ENCODE measurements at regions not wholly inside any gene's neighbourhood (a gene's known extent, or its start where the extent isn't known, plus 50 kb on each side); places are given as distances from the start of the nearest gene placed in this dataset.

DNA sequence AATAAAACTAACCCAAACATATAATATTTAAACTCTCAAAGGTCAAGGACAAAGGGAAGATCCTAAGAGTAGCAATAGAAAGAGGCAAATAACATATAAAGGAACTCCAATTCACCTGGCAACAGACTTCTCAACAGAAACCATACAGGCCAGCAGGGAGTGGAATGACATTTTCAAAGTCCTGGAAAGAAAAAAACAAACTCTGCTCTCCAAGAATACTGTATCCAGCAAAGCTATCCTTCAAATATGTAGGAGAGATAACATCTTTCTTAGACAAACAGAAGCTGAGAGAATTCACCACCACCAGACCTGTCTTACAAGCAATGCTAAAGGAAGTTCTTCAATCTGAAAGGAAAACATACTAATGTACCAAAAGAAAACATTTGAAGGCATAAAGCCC lies 51.5 kb upstream of the TMEM158 start:
- no peak overlapping the region for H3K4me3 ChIP-seq (ENCODE audit: low read depth, poor library complexity, severe bottlenecking)
- DNase-seq (ENCODE audit: low spot score in 2 of 2) = no peak
- intact Hi-C loops (cut with DNase I; ENCODE audit: low total_unique reads) = no loop called here
- TF ChIP-seq POLR2A (IDR thresholded peaks at IDR 0.05) = no peak
- TF ChIP-seq, protein P1, sequence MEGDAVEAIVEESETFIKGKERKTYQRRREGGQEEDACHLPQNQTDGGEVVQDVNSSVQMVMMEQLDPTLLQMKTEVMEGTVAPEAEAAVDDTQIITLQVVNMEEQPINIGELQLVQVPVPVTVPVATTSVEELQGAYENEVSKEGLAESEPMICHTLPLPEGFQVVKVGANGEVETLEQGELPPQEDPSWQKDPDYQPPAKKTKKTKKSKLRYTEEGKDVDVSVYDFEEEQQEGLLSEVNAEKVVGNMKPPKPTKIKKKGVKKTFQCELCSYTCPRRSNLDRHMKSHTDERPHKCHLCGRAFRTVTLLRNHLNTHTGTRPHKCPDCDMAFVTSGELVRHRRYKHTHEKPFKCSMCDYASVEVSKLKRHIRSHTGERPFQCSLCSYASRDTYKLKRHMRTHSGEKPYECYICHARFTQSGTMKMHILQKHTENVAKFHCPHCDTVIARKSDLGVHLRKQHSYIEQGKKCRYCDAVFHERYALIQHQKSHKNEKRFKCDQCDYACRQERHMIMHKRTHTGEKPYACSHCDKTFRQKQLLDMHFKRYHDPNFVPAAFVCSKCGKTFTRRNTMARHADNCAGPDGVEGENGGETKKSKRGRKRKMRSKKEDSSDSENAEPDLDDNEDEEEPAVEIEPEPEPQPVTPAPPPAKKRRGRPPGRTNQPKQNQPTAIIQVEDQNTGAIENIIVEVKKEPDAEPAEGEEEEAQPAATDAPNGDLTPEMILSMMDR (IDR thresholded peaks at IDR 0.05) = no peak

DNA sequence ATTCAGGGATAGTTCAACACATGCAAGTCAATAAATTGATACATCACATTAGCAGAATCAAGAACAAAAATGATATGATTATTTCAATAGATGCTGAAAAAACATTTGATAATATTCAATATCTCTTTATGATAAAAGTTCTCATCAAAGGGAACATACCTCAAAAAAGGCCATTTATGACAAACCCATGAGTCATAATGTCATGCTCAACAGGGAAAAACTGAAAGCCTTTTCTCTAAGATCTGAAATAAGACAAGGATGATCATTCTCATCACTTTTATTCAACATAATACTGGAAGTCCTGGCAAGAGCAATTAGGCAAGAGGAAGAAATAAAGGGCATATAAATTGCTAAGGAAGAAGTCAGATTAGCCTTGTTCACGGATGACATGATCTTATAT lies 54.1 kb upstream of the TMEM158 start:
- TF ChIP-seq, protein P1 (IDR thresholded peaks at IDR 0.05) = no peak
- TF ChIP-seq POLR2A (IDR thresholded peaks at IDR 0.05) = no peak
- intact Hi-C loops (cut with DNase I; ENCODE audit: low total_unique reads) = no loop called here
- no peak for DNase-seq (ENCODE audit: low spot score in 2 of 2)
- no peak overlapping the region for H3K4me3 ChIP-seq (ENCODE audit: low read depth, poor library complexity, severe bottlenecking)
- 73 to 76% methylated on average over 1 of the region's 1 CpG for WGBS, 2 donors

DNA sequence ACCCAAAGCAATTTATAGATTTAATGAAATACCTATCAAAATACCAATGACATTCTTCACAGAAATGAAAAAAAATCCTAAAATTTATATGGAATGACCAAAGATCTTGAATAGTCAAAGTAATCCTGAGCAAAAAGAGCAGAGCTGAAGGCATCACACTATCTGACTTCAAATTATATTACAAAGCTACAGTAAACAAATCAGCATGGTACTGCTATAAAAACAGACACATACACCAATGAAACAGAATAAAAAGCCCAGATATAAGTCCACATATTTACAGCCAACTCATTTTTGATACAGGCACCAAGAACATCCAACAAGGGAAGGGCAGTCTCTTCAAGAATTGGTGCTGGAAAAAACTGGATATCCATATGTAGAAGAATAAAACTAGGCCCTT lies 54.9 kb upstream of the TMEM158 start:
- no peak for DNase-seq (ENCODE audit: low spot score in 2 of 2)
- intact Hi-C loops (cut with DNase I; ENCODE audit: low total_unique reads) = no loop called here
- TF ChIP-seq, protein P1 (IDR thresholded peaks at IDR 0.05) = no peak
- no peak for TF ChIP-seq POLR2A (IDR thresholded peaks at IDR 0.05)
- H3K4me3 ChIP-seq (ENCODE audit: low read depth, poor library complexity, severe bottlenecking) = no peak overlapping the region

DNA sequence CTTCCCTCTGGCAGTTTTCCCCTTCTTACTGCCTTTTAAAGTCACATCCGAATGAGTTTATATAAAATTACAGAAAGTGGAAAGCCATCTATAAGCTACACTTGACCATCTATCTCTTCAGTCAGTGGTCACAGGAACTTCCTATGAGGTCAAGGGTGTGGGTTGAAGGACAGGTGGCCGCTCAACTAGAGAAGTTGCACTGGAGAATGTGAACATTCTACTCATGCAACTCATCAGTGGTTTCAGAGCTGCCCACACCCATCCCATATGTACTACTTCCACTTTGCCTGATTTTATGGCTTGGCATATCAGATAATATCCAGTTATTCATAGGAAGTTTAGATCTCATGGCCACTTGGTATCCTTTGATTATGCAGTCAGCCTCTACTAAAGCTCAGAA lies 57.4 kb upstream of the TMEM158 start:
- no peak overlapping the region for H3K4me3 ChIP-seq (ENCODE audit: low read depth, poor library complexity, severe bottlenecking)
- DNase-seq (ENCODE audit: low spot score in 2 of 2) = no peak
- 87% methylated on average over 2 of the region's 2 CpGs for WGBS, 2 donors
- TF ChIP-seq, protein P1 (IDR thresholded peaks at IDR 0.05) = no peak
- TF ChIP-seq POLR2A (IDR thresholded peaks at IDR 0.05) = no peak
- intact Hi-C loops (cut with DNase I; ENCODE audit: low total_unique reads) = no loop called here

DNA sequence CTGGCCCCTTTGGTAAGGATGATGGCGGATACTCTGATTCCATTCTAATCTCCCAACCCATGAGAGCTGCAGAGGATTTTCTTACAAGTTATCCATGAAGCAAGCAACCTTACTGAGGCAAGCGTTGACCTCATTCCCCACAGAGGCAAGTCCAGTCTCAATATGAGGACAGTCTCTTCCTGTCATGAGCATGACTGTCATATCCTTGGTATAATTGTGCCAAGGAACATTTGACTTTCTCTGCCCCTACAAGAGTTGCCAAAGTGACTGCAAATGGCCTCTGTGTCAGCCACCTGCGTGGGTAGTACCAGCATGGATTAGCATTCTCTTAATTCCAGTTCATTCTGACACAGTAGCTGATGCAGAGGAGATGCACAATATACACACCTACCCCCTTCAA lies 71.2 kb upstream of the TMEM158 start:
- TF ChIP-seq POLR2A (IDR thresholded peaks at IDR 0.05) = no peak
- TF ChIP-seq, protein P1 (IDR thresholded peaks at IDR 0.05) = no peak
- no peak for DNase-seq (ENCODE audit: low spot score in 2 of 2)

DNA sequence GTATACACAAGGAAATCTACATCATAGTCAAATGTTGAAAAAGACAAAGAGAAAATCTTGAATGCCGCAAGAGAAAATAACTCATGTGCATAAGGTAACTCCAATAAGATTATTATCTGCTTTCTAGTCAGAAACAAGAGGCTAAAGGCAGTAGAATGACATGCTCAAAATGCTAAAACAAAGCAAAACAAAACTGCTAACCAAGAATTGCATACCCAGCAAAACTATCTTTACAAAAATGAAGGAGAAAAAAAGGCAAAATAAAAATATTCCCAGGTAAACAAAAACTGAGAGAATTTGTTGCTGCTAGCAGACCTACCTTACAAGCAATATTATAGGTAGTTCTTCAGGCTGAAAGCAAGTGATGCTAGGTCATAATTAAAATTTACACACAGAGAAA lies 76.4 kb upstream of the TMEM158 start:
- intact Hi-C loops (cut with DNase I; ENCODE audit: low total_unique reads) = no loop called here
- WGBS, 2 donors = 100% methylated on average over 1 of the region's 1 CpG
- DNase-seq (ENCODE audit: low spot score in 2 of 2) = no peak
- no peak overlapping the region for H3K4me3 ChIP-seq (ENCODE audit: low read depth, poor library complexity, severe bottlenecking)
- TF ChIP-seq POLR2A (IDR thresholded peaks at IDR 0.05) = no peak
- TF ChIP-seq, protein P1 (IDR thresholded peaks at IDR 0.05) = no peak

More for the DNA sequence above, 71.2 kb upstream of the TMEM158 start:
- intact Hi-C loops (cut with DNase I; ENCODE audit: low total_unique reads) = no loop called here
- H3K4me3 ChIP-seq (ENCODE audit: low read depth, poor library complexity, severe bottlenecking) = no peak overlapping the region
- 92 to 93% methylated on average over 3 of the region's 3 CpGs for WGBS, 2 donors

All from lower leg skin (tissue), 4 donors.